ENCODE measurements at regions not wholly inside any gene's neighbourhood (a gene's known extent, or its start where the extent isn't known, plus 50 kb on each side); places are given as distances from the start of the nearest gene placed in this dataset.

DNA sequence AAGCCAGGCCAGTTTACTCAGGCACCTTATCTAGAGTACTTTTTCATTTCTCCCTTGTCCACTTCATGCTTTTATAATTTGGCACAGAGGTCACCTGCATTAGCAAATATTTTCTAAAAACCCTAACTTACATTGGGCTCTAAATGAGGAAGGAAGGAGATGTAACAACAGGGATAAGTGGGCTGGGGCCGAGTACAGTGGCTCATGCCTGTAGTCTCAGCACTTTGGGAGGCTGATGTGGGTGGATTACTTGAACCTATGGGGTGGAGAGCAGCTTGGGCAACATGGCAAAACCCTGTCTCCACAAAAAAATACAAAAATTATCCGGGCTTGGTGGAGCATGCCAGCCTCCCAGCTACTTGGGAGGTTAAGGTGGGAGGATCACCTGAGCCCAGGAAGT is 55.9 kb downstream of the TMEM100 start:
- TF ChIP-seq, protein P1, sequence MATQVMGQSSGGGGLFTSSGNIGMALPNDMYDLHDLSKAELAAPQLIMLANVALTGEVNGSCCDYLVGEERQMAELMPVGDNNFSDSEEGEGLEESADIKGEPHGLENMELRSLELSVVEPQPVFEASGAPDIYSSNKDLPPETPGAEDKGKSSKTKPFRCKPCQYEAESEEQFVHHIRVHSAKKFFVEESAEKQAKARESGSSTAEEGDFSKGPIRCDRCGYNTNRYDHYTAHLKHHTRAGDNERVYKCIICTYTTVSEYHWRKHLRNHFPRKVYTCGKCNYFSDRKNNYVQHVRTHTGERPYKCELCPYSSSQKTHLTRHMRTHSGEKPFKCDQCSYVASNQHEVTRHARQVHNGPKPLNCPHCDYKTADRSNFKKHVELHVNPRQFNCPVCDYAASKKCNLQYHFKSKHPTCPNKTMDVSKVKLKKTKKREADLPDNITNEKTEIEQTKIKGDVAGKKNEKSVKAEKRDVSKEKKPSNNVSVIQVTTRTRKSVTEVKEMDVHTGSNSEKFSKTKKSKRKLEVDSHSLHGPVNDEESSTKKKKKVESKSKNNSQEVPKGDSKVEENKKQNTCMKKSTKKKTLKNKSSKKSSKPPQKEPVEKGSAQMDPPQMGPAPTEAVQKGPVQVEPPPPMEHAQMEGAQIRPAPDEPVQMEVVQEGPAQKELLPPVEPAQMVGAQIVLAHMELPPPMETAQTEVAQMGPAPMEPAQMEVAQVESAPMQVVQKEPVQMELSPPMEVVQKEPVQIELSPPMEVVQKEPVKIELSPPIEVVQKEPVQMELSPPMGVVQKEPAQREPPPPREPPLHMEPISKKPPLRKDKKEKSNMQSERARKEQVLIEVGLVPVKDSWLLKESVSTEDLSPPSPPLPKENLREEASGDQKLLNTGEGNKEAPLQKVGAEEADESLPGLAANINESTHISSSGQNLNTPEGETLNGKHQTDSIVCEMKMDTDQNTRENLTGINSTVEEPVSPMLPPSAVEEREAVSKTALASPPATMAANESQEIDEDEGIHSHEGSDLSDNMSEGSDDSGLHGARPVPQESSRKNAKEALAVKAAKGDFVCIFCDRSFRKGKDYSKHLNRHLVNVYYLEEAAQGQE (IDR thresholded peaks at IDR 0.05; ENCODE audit: low read depth), result no peak
- TF ChIP-seq FOXM1 (IDR thresholded peaks at IDR 0.05; ENCODE audit: borderline replicate concordance, low read depth), result no peak

Measured in Ishikawa (cell line).